DMS79 treated with DMSO at 0.1 percent for 48 hours (cell line): ENCODE measurements at regions not wholly inside any gene's neighbourhood (a gene's known extent, or its start where the extent isn't known, plus 50 kb on each side); places are given as distances from the start of the nearest gene placed in this dataset.
"Not testable (repeated sequence)": the region's sequence is repeated elsewhere in the genome, so short reads cannot be mapped to it uniquely, and the experiment has no call there.

ENCODE experiments used
- DNase-seq: peaks from one replicate; lab custom pipeline; 2025; lab: John Stamatoyannopoulos, UW

- no peak for DNase-seq
These were observed 488.7 kb upstream of the CYLC2 start for GRCh38 chr9:102506406-102506805.

DNA sequence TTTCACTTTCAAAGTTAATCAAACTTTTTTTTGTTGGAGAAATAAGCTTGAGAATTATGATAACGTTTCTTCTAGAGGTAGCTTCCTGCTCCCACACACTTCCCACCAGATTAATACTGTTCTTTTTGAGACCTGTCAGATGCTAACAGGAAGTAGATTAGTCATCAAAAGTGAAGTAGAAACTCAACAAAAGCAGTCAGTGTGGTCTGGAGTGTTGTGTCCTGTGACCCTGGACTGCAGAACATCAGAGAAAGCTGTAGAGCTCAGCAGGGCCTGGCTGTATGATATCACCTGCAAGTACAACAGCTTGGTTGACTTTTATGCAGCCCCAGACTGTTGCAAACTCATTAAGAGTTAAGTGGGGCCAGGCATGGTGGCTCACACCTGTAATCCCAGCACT is 495.7 kb upstream of the CYLC2 start:
- no peak for DNase-seq

DNA sequence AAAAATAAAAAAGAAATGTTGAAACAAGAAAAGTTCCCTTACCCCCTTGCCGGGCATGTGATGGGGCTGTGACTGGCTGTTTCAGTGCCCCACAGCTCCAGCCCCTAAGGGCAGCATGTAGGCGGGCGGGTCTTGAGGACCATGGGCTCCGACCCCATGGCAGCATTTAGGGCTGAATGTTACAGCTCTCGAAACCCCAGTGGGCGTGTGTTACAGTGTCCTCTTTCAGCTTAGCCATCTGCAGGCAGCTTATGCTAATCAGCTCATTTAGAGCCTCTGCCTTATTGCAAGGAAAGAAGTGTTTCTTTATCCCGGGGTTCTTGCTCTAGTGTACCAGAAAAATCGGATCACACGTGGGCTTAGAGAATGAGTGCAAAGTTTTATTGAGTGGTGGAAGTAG is 497.4 kb upstream of the CYLC2 start:
- no peak for DNase-seq

GRCh38 chr9:102486976-102487375 is 508.2 kb upstream of the CYLC2 start:
- DNase-seq = not testable (repeated sequence)

DNA sequence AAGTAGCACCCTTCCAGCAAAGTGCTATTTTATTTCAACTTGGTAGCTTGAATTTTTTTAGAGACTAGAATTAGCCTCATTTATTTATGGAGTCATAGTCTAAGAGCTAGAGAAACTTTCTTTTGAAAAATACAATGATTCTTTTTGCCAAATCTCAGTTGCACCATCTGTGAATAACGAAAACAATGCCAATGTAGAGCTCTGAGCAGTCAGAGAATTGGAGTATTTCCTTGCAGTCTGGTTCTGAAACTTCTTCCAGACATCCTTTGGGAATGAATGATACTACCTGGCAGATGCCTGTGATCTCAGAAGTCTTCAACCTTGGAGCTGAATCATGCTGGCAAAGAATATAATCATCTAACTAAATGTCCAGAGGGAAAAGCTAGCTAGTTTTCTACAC is 511.5 kb upstream of the CYLC2 start:
- DNase-seq = no peak

DNA sequence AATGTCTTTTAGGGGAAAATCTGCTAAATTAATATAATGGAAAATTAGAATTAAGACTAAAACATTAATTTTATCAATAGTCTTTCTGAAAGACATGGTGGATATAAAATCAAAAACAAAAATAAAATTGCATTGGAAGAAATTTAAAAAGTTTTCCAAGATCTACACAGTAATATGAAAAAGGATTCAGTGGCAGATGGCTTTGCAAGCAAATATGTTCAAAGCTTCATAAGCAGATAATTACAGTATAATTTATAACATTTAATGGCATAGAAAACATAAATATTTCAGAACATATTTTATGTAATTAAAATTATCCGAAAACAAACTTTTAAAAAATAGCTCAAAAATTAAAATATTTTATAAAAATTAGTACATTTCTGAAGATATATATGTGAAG is 512.4 kb upstream of the CYLC2 start:
- DNase-seq = no peak

DNA sequence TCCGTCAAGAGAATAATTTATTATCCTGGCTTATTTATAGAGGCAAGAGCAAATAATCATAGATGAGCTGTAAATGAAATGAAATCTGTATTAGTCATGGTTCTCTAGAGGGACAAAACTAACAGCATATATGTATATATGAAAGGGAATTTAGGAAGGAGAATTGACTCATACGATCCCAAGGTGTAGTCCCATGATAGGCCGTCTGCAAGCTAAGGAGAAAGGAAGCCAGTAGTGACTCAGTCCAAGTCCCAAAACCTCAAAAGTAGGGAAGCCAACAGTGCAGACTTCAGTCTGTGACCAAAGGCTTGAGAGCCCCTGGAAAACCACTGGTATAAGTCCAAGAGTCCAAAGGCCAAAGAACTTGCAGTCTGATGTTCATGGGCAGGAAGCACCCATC is 515.9 kb upstream of the CYLC2 start:
- no peak for DNase-seq

GRCh38 chr9:102474357-102474756 is 520.8 kb upstream of the CYLC2 start:
- DNase-seq = no peak

GRCh38 chr9:102469430-102469829 is 525.7 kb upstream of the CYLC2 start:
- DNase-seq = not testable (repeated sequence)

DNA sequence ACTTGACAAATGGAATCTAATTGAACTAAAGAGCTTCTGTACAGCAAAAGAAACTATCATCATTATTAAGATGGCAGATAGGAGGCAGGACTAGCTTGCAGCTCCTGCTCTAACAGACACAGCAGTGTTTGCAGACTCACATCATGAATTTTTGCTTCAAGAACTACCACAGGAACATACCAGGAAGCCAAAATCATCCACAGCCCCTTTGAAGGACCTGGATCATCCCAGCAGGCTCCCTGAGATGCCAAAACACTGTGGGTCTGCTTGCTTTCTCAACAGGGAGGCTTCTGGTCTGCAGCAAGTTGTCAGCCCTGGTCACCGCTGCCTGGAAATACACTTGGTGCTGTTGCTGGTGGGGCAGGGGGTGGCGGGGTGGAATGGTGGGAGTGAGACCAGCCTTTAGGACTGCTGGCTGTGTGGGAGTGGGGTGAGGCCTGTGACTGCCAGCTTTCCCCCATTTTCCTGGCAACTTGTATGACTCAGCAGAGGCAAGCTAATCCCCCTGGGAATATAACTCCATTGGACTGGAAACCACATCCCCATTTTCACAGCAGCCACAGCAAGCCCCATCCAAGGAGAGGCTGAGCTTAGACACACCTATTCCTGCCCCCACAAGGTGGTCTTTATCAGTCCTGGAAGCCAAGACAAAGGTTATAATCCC is 533.8 kb upstream of the CYLC2 start:
- no peak for DNase-seq

- DNase-seq = no peak
These were observed 535.3 kb upstream of the CYLC2 start for GRCh38 chr9:102459828-102460227.

- DNase-seq = no peak
These were observed 538.6 kb upstream of the CYLC2 start for GRCh38 chr9:102456562-102456961.

DNA sequence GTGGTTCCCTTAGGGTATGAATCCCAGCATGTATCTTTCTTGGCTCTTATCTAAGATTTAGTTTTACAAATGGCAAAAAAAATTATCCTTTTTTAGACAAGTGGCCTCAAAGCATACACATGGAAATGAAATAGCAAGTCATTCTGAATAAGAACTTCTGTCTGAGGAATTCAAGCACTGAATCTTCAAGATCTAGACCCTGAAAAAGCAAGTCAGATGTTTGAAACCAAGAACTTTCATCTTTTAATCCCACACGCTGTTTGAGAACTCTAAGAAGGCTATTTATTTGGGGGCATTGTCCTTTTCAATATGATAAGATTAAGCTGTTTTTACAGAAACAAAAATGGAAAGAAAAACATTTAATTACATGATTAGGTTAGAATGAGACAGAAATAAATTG is 549.2 kb upstream of the CYLC2 start:
- no peak for DNase-seq

DNA sequence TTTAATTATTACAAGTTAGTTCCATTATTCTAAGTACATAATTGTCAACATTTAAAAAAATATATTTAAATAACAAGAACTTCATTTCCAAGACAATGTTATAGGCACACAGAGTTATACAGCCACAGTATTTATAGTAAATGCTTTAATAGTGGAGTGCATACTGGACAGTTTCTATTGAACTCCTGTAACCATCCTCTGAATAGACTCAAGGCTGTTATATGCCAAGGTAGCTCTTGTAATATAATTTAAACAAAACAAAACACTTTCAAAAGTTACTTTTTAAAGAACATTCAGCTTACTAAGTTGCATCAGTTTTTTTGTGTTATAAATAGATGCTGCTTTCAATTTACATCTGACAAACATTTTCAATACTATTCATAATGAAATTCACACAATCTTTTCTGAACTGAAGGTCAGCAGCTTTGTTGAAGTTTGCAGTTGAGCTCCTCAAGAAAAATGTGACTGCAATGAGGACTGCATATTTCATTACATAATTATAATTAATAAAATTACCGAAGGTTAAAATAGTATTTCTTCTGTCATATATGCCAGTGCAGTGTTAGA is 549.9 kb upstream of the CYLC2 start:
- no peak for DNase-seq

DNA sequence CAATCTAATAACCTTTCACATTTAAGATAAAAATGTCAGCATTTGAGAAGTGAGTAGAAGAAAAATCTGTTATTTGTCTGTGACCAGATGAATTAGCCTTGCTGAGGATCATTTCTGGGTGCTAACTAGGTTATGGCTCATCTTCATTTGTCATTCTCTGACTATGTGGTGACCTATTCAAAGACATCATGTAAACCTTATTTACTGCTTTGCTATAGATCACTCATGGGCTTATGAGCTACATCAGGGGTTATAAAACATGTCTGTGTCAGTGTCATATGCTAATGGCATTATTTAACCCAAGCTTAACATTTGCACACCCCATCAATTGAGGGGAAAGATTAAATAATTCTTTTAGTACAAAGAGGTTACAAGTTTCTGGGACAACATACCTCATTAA is 555.5 kb upstream of the CYLC2 start:
- DNase-seq = no peak

GRCh38 chr9:102436599-102436998 is 558.5 kb upstream of the CYLC2 start:
- not testable (repeated sequence) for DNase-seq

DNA sequence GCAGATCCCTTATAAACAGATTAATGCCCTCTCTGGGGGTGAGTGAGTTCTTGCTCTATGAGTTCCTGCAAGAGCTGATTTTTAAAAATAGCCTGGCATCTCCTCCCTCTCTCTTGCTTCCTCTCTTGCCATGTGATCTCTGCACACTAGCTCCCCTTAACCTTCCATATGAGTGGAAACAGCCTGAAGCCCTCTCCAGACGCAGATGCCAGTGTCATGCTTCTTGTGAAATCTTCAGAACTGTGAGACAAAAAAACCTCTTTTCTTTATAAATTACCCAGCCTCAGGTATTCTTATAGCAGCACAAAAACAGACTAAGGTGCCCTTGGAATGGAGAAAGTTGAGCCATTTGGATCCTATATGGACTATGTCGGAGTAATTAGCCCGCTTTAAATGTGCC is 559.7 kb upstream of the CYLC2 start:
- no peak for DNase-seq

DNA sequence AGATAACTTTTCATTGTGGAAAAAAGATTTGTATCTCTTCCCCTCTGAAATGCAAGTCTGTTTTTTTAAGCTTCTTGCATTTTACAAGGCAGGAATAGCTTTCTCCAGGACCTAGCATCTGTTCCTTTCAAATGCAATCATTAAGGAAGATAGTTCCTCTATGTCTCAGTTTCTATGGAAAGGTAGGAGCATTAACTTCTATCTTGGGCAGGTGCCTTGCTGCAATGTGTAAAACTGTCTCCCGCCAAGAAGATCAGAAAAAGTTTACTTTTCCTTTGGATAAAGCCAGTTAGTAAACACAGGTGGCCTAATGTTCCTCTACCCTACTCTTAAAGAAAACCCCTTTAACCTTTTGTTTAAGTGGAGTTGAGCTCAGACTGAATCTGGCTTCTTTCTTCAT is 560.6 kb upstream of the CYLC2 start:
- DNase-seq = no peak

- no peak for DNase-seq
These were observed 566.8 kb upstream of the CYLC2 start for GRCh38 chr9:102428305-102428704.

GRCh38 chr9:102416251-102416650 is 578.9 kb upstream of the CYLC2 start:
- not testable (repeated sequence) for DNase-seq

DNA sequence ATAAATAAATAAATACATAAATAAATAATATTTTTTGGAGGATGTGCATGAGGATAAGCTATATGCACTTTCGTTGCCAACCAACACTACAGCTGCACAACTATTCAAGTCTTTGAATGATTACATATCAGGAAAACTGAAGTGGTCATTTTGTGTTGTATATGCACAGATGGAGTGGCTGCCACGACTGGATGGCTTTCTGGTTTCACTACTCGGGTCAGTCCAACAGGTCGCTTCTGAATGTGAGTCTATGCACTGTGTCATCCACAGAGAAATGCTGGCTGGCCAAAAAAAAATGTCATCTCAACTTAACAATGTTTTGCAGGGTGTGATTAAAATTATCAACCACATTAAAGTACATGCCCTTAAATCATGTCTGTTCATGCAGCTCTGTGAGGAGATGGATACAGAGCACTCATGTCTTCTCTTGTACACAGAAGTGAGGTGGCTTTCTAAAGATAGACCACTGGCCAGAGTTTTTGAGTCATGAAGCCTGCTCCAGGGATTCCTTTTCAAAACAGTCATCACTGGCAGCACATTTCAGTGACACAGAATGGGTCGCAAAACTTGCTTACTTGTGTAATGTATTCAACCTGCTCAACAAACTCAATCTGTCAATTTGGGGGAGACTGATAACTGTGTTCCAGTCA is 589.8 kb upstream of the CYLC2 start:
- DNase-seq = no peak

GRCh38 chr9:102403514-102403913 is 591.6 kb upstream of the CYLC2 start:
- no peak for DNase-seq

GRCh38 chr9:102398205-102398604 is 596.9 kb upstream of the CYLC2 start:
- no peak for DNase-seq

- DNase-seq = not testable (repeated sequence)
These were observed 609.5 kb upstream of the CYLC2 start for GRCh38 chr9:102385620-102386019.
